HPDE6-E6E7 (cell line): ENCODE measurements at regions not wholly inside any gene's neighbourhood (a gene's known extent, or its start where the extent isn't known, plus 50 kb on each side); places are given as distances from the start of the nearest gene placed in this dataset.
"Not testable (repeated sequence)": the region's sequence is repeated elsewhere in the genome, so short reads cannot be mapped to it uniquely, and the experiment has no call there.

ENCODE experiments used
- DNase-seq: peaks from one replicate; pipeline ENCODE4 v3.0.0; 2011; ENCODE audit warnings: missing footprints; ENCODE audit errors: extremely low spot score

GRCh38 chr20:53872561-53873229 is 197.7 kb downstream of the BCAS1 start:
- no peak for DNase-seq

GRCh38 chr20:53872081-53872541 is 198.3 kb downstream of the BCAS1 start:
- DNase-seq: no peak

- no peak for DNase-seq
These were observed 198.9 kb downstream of the BCAS1 start for GRCh38 chr20:53871541-53871940.

- DNase-seq: no peak
These were observed 199.7 kb downstream of the BCAS1 start for GRCh38 chr20:53870426-53871315.

- peak; percentile 87 for DNase-seq
These were observed 200.7 kb downstream of the BCAS1 start for GRCh38 chr20:53869466-53870258.

GRCh38 chr20:53867741-53868351 is 202.5 kb downstream of the BCAS1 start:
- peak; percentile 66 for DNase-seq

- DNase-seq: no peak
These were observed 203.3 kb downstream of the BCAS1 start for GRCh38 chr20:53866794-53867740.

GRCh38 chr20:53865901-53866793 is 204.2 kb downstream of the BCAS1 start:
- no peak for DNase-seq

GRCh38 chr20:53864765-53865683 is 205.4 kb downstream of the BCAS1 start:
- not testable (repeated sequence) for DNase-seq

GRCh38 chr20:53863923-53864641 is 206.3 kb downstream of the BCAS1 start:
- not testable (repeated sequence) for DNase-seq

- DNase-seq: not testable (repeated sequence)
These were observed 206.9 kb downstream of the BCAS1 start for GRCh38 chr20:53863535-53863922.

GRCh38 chr20:53863039-53863438 is 207.4 kb downstream of the BCAS1 start:
- not testable (repeated sequence) for DNase-seq

GRCh38 chr20:53862490-53862889 is 207.9 kb downstream of the BCAS1 start:
- not testable (repeated sequence) for DNase-seq

GRCh38 chr20:53862136-53862397 is 208.3 kb downstream of the BCAS1 start:
- DNase-seq: not testable (repeated sequence)

GRCh38 chr20:53859684-53860083 is 210.7 kb downstream of the BCAS1 start:
- DNase-seq: no peak

GRCh38 chr20:53859009-53859408 is 211.4 kb downstream of the BCAS1 start:
- not testable (repeated sequence) for DNase-seq

GRCh38 chr20:53858516-53858915 is 211.9 kb downstream of the BCAS1 start:
- DNase-seq: not testable (repeated sequence)

- DNase-seq: no peak
These were observed 212.6 kb downstream of the BCAS1 start for GRCh38 chr20:53857723-53858236.
